ENCODE measurements at regions not wholly inside any gene's neighbourhood (a gene's known extent, or its start where the extent isn't known, plus 50 kb on each side); places are given as distances from the start of the nearest gene placed in this dataset.

GRCh38 chr10:23927576-23928325 lies 281.2 kb upstream of the KIAA1217 start:
- no peak overlapping the region for H3K18ac ChIP-seq (ENCODE audit: extremely low read depth, low read length)
- H3K36me3 ChIP-seq (ENCODE audit: control insufficient read depth in 2 of 4, insufficient read depth in 4 of 4, low read length in 3 of 4): no peaks in the 10 kb centered on the region
- no peak overlapping the region for H2AK5ac ChIP-seq (ENCODE audit: low read depth, low read length)
- no peak overlapping the region for H3K4me3 ChIP-seq (ENCODE audit: extremely low read depth in 1 of 4, insufficient read depth in 2 of 4, low read depth in 3 of 4, low read length in 4 of 4)
- H3K23ac ChIP-seq (ENCODE audit: insufficient read length): no peak overlapping the region
- H3K4me1 ChIP-seq (replicated peaks in 1 of 4; ENCODE audit: control insufficient read depth in 3 of 4, insufficient read depth in 4 of 4, low read length in 3 of 4): no peaks in the 10 kb centered on the region
- no peak overlapping the region for H3K14ac ChIP-seq (ENCODE audit: insufficient read length)
- H4K5ac ChIP-seq (ENCODE audit: insufficient read length, low read depth, low read length): no peak overlapping the region
- no peak overlapping the region for H2BK120ac ChIP-seq (replicated peaks; ENCODE audit: low read depth, low read length)
- no peak overlapping the region for H3K4ac ChIP-seq (replicated peaks; ENCODE audit: insufficient read length, low read depth, low read length)
- no peaks in the 10 kb centered on the region for H3K79me1 ChIP-seq (ENCODE audit: low read depth, low read length)
- H3K9ac ChIP-seq (replicated peaks in 1 of 4; ENCODE audit: extremely low read depth in 1 of 4, low read depth in 3 of 4, low read length in 3 of 4): no peak overlapping the region
- H2AFZ ChIP-seq (ENCODE audit: low read length): 0 out of 2 replicates have a peak overlapping the region, but pooled peaks have one; percentile 41
- H3K23me2 ChIP-seq (ENCODE audit: low read depth, low read length): no peaks in the 10 kb centered on the region
- no peaks in the 10 kb centered on the region for H4K20me1 ChIP-seq (replicated peaks in 1 of 2; ENCODE audit: control insufficient read depth in 1 of 2, insufficient read depth in 2 of 2, low read length in 2 of 2)
- no peak for FAIRE-seq
- H3K79me2 ChIP-seq (ENCODE audit: control insufficient read depth in 1 of 2, insufficient read depth in 2 of 2, low read length in 2 of 2): no peaks in the 10 kb centered on the region
- no peak overlapping the region for H2BK5ac ChIP-seq (ENCODE audit: low read depth, low read length)
- no peak overlapping the region for H2BK12ac ChIP-seq (ENCODE audit: low read depth, low read length)
- no peak overlapping the region for H3K27ac ChIP-seq (ENCODE audit: low read depth, low read length)
- no peak overlapping the region for H4K8ac ChIP-seq (ENCODE audit: extremely low read depth, insufficient read depth, low read length)
- no peaks in the 10 kb centered on the region for H3K27me3 ChIP-seq (replicated peaks in 1 of 4; ENCODE audit: control insufficient read depth in 3 of 4, extremely low read depth in 1 of 4, insufficient read depth in 3 of 4, low read length in 3 of 4)
- no peak overlapping the region for H3K56ac ChIP-seq (replicated peaks; ENCODE audit: insufficient read length, low read depth, low read length)
- no peak for DNase-seq (ENCODE audit: low read depth in 1 of 2, low spot score in 2 of 2)
- H3K4me2 ChIP-seq (ENCODE audit: insufficient read depth in 1 of 2, low read depth in 2 of 2, low read length in 2 of 2): no peak overlapping the region
- 93% methylated on average over 8 of the region's 8 CpGs; no CpG with 5 or more reads in 1 of the 2 experiments for WGBS, 2 experiments (ENCODE audit: extremely low coverage in 1 of 2, insufficient coverage in 1 of 2, insufficient read length in 1 of 2, insufficient replicate concordance in 2 of 2, low coverage in 1 of 2, low lambda C conversion rate in 2 of 2, missing lambda C conversion rate in 1 of 2)
- CTCF ChIA-PET (ENCODE audit: partially characterized antibody): interaction anchor here (0.6 kb wide), 1 partner anchor 35 kb away, joined by 3 read pairs; no protein-coding TSS in a partner anchor
- no peaks in the 10 kb centered on the region for H3K9me3 ChIP-seq (ENCODE audit: insufficient read depth in 2 of 2, low read depth in 1 of 2, low read length in 1 of 2)
- H4K91ac ChIP-seq (replicated peaks; ENCODE audit: insufficient read length, low read length): no peak overlapping the region
- H2BK15ac ChIP-seq (ENCODE audit: low read length): no peak overlapping the region
- H2BK20ac ChIP-seq (ENCODE audit: low read length): no peak overlapping the region
- POLR2A ChIA-PET (ENCODE audit: partially characterized antibody): interaction anchor here (0.7 kb wide), 1 partner anchor 128 kb away, joined by 3 read pairs; no protein-coding TSS in a partner anchor
- TF ChIP-seq NRF1 (IDR thresholded peaks at IDR 0.05; ENCODE audit: low read depth, low read length) (no peak), PHF8 (conservative IDR thresholded peaks at IDR 0.05; ENCODE audit: low read depth, low read length) (no peak), TAF1 (IDR thresholded peaks at IDR 0.05; ENCODE audit: low read depth, low read length) (no peak), SUZ12 (IDR thresholded peaks at IDR 0.05; ENCODE audit: low read length) (no peak), POLR2A (IDR thresholded peaks at IDR 0.05; ENCODE audit: control extremely low read depth in 1 of 2, low read depth in 2 of 2, low read length in 2 of 2) (no peak), SP4 (IDR thresholded peaks at IDR 0.05; ENCODE audit: low read length) (no peak), EP300 (IDR thresholded peaks at IDR 0.05; ENCODE audit: borderline replicate concordance in 1 of 2, low read depth in 2 of 2, low read length in 2 of 2) (no peak), SP1 (IDR thresholded peaks at IDR 0.05; ENCODE audit: low read depth, low read length) (no peak), JUN (IDR thresholded peaks at IDR 0.05; ENCODE audit: low read depth, low read length) (no peak), SRF (IDR thresholded peaks at IDR 0.05; ENCODE audit: low read depth, low read length) (no peak), POLR2AphosphoS5 (IDR thresholded peaks at IDR 0.05; ENCODE audit: low read depth, low read length) (no peak), NANOG (IDR thresholded peaks at IDR 0.05; ENCODE audit: insufficient read depth, low read depth, low read length, poor library complexity, severe bottlenecking) (no peak), CBX5 (IDR thresholded peaks at IDR 0.05; ENCODE audit: low read depth, low read length) (no peak), TCF12 (IDR thresholded peaks at IDR 0.05; ENCODE audit: low read depth, low read length) (no peak), KDM4A (IDR thresholded peaks at IDR 0.05; ENCODE audit: low read depth, low read length, severe bottlenecking) (no peak)
